ENCODE measurements at regions not wholly inside any gene's neighbourhood (a gene's known extent, or its start where the extent isn't known, plus 50 kb on each side); places are given as distances from the start of the nearest gene placed in this dataset.

- TF ChIP-seq CTCF (IDR thresholded peaks at IDR 0.05) (no peak), MXI1 (IDR thresholded peaks at IDR 0.05; ENCODE audit: low read depth, low read length) (no peak), ELF1 (IDR thresholded peaks at IDR 0.05) (no peak)
These were observed 208.1 kb downstream of the EMX2 start (continued) for GRCh38 chr10:117750616-117751015.

DNA sequence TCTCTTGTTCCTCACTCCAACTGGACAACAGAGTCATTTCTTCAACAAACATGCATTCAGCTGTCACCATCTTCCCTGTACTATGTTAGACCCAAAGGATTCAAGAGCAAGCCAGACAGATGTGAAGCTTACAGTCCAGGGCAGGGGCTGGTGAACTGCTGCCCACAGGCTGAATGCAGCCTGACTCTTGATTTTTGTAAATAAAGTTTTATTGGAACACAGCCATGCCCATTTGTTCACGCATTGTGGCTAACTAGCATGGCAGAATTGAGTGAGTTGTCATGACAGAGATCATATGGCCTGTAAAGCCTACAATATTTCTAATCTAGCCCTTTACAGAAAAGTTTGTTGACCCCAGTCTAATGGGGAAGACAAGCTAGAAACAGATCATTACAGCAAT is 208.7 kb downstream of the EMX2 start:
- Histone ChIP-seq H3F3A (replicated peaks; ENCODE audit: insufficient read depth) (no peaks in the 10 kb centered on the region), H3K79me2 (ENCODE audit: insufficient read depth) (no peaks in the 10 kb centered on the region), H3K27ac (ENCODE audit: low read depth in 2 of 2, low read length in 1 of 2) (no peak overlapping the region), H3K4me2 (no peak overlapping the region), H3K4me1 (ENCODE audit: control insufficient read depth in 1 of 2, insufficient read depth in 2 of 2, low read depth in 1 of 2, low read length in 1 of 2) (no peaks in the 10 kb centered on the region), H3K36me3 (replicated peaks in 1 of 2; ENCODE audit: control insufficient read depth in 1 of 2, insufficient read depth in 2 of 2, low read length in 1 of 2) (no peaks in the 10 kb centered on the region), H3K4me3 (ENCODE audit: low read depth in 2 of 2, low read length in 1 of 2) (no peak overlapping the region), H3K9me3 (no peaks in the 10 kb centered on the region), H2AFZ (ENCODE audit: low read depth) (no peak overlapping the region), H3K27me3 (ENCODE audit: insufficient read depth) (no peaks in the 10 kb centered on the region), H3K9me2 (no peaks in the 10 kb centered on the region), H3K9ac (no peak overlapping the region), H4K20me1 (ENCODE audit: insufficient read depth) (no peaks in the 10 kb centered on the region)
- no peak for DNase-seq
- CTCF ChIA-PET, result no interaction called here
- POLR2A ChIA-PET, result no interaction called here
- TF ChIP-seq TCF12 (IDR thresholded peaks at IDR 0.05), result no peak
- no peak for TF ChIP-seq CHD2 (IDR thresholded peaks at IDR 0.05; ENCODE audit: low read length, partially characterized antibody)
- TF ChIP-seq RXRA (IDR thresholded peaks at IDR 0.05; ENCODE audit: borderline replicate concordance, low read depth), result no peak
- TF ChIP-seq TEAD4 (IDR thresholded peaks at IDR 0.05; ENCODE audit: borderline replicate concordance, insufficient read depth), result no peak
- TF ChIP-seq PBX3 (IDR thresholded peaks at IDR 0.05), result no peak
- TF ChIP-seq USF2 (IDR thresholded peaks at IDR 0.05; ENCODE audit: borderline replicate concordance, low read depth, low read length), result no peak
- TF ChIP-seq FOXJ3 (CRISPR knock-in tag; IDR thresholded peaks at IDR 0.05), result no peak
- TF ChIP-seq ZBTB33 (IDR thresholded peaks at IDR 0.05; ENCODE audit: borderline replicate concordance, low read depth), result no peak
- no peak for TF ChIP-seq GATA2 (CRISPR knock-in tag; IDR thresholded peaks at IDR 0.05)
- no peak for TF ChIP-seq MEF2A (IDR thresholded peaks at IDR 0.05; ENCODE audit: borderline replicate concordance, low read depth)
- TF ChIP-seq IRF3 (IDR thresholded peaks at IDR 0.05; ENCODE audit: low read depth, low read length), result no peak
- TF ChIP-seq MXI1 (IDR thresholded peaks at IDR 0.05; ENCODE audit: low read depth, low read length), result no peak
- TF ChIP-seq YY1 (IDR thresholded peaks at IDR 0.05; ENCODE audit: low read depth), result no peak
- TF ChIP-seq USF1 (IDR thresholded peaks at IDR 0.05; ENCODE audit: borderline replicate concordance, low read depth), result no peak
- 36% methylated on average over 1 of the region's 1 CpG for WGBS (ENCODE audit: low lambda C conversion rate)

Data from SK-N-SH (cell line).